C4-2B (cell line): ENCODE measurements at regions not wholly inside any gene's neighbourhood (a gene's known extent, or its start where the extent isn't known, plus 50 kb on each side); places are given as distances from the start of the nearest gene placed in this dataset.
"Not testable (repeated sequence)": the region's sequence is repeated elsewhere in the genome, so short reads cannot be mapped to it uniquely, and the experiment has no call there.

Source experiments
- H3K27ac ChIP-seq: fragments of 450-650 bp; 2 replicates; pipeline ENCODE4 v1.5.1; 2017
- CTCF ChIP-seq: fragments of 450-650 bp; conservative IDR thresholded peaks from 2 replicates; pipeline ENCODE4 v1.5.1; 2017; ENCODE audit warnings: mild to moderate bottlenecking
- ZFX ChIP-seq: fragments of 450-650 bp; IDR thresholded peaks from 2 replicates; pipeline ENCODE4 v1.6.1; 2017

- TF ChIP-seq CTCF (no peak), ZFX (no peak)
- H3K27ac ChIP-seq, result no peak overlapping the region
Measured at GRCh38 chr1:30562559-30562958, 160.8 kb downstream of the MATN1 start.

- TF ChIP-seq ZFX (no peak), CTCF (no peak)
- H3K27ac ChIP-seq, result no peak overlapping the region
Measured at GRCh38 chr1:30551603-30552002, 171.8 kb downstream of the MATN1 start.

GRCh38 chr1:30550365-30551220 lies 172.8 kb downstream of the MATN1 start:
- TF ChIP-seq ZFX (no peak), CTCF (no peak)
- H3K27ac ChIP-seq, result no peak overlapping the region

- not testable (repeated sequence) for H3K27ac ChIP-seq
Measured at GRCh38 chr1:30549872-30550271, 173.5 kb downstream of the MATN1 start.

- H3K27ac ChIP-seq, result no peak overlapping the region
- TF ChIP-seq ZFX (no peak), CTCF (no peak)
Measured at GRCh38 chr1:30548294-30548693, 175.1 kb downstream of the MATN1 start.

- not testable (repeated sequence) for H3K27ac ChIP-seq
Measured at GRCh38 chr1:30547326-30547725, 176.1 kb downstream of the MATN1 start.

GRCh38 chr1:30545365-30545764 lies 178.0 kb downstream of the MATN1 start:
- H3K27ac ChIP-seq, result no peak overlapping the region
- TF ChIP-seq CTCF, result no peak
- TF ChIP-seq ZFX, result no peak

- no peak for TF ChIP-seq CTCF
- TF ChIP-seq ZFX, result no peak
- H3K27ac ChIP-seq, result no peak overlapping the region
Measured at GRCh38 chr1:30541721-30542485, 181.5 kb downstream of the MATN1 start.
